Uterus (tissue), 3 donors: ENCODE measurements at regions not wholly inside any gene's neighbourhood (a gene's known extent, or its start where the extent isn't known, plus 50 kb on each side); places are given as distances from the start of the nearest gene placed in this dataset.

Experiments used
- DNase-seq, 2 donors: peaks; one replicate each; pipeline ENCODE4 v3.0.0-alpha.2; 2019 to 2020
- H3K27ac ChIP-seq, 2 donors: fragments of 200-600 bp; sonication (generic); 1 replicate in 1 of 2; 2 replicates in 1 of 2; pipeline ENCODE4 v1.5.1; 2016 to 2018
- H3K27me3 ChIP-seq, 2 donors: fragments of 200-600 bp; sonication (generic); one replicate each; pipeline ENCODE4 v1.5.1; 2018 to 2019; ENCODE audit warnings: control low read depth in 1 of 2
- H3K36me3 ChIP-seq, 2 donors: fragments of 200-600 bp; sonication (generic); one replicate each; pipeline ENCODE4 v1.5.1; 2019; ENCODE audit warnings: control low read depth in 1 of 2
- H3K4me1 ChIP-seq, 2 donors: fragments of 200-600 bp; sonication (generic); one replicate each; pipeline ENCODE4 v1.5.1; 2018 to 2019; ENCODE audit warnings: control low read depth in 1 of 2
- H3K4me3 ChIP-seq, 2 donors: fragments of 200-600 bp; sonication (generic); 1 replicate in 1 of 2; 2 replicates in 1 of 2; pipeline ENCODE4 v1.5.1; 2018 to 2019; ENCODE audit warnings: mild to moderate bottlenecking in 1 of 2
- H3K9me3 ChIP-seq, 2 donors: fragments of 200-600 bp; sonication (generic); one replicate each; pipeline ENCODE4 v1.5.1; 2019; ENCODE audit warnings: control low read depth in 1 of 2
- POLR2A ChIP-seq, 2 donors: fragments of 450-650 bp; IDR thresholded peaks; one replicate each; pipeline ENCODE4 v1.6.1; 2016; ENCODE audit warnings: antibody characterized with exemption in 2 of 2, mild to moderate bottlenecking in 1 of 2, moderate library complexity in 1 of 2
- intact Hi-C: fragments of 100-400 bp; cut with DNase I; formaldehyde crosslinking; loops from one replicate; pipeline ENCODE4 v1.15.1; 2023; ENCODE audit warnings: low total_unique reads
- TF ChIP-seq, protein P1 (sequence below), 4 experiments: fragments of 200-600 bp in 2 of 4; fragments of 450-650 bp in 2 of 4; sonication (generic) in 2 of 4; IDR thresholded peaks; one replicate each; pipeline ENCODE4 v1.5.1; 2016 to 2019; ENCODE audit warnings: antibody characterized with exemption in 4 of 4, mild to moderate bottlenecking in 2 of 4, moderate library complexity in 1 of 4
- donor health status: DM: yes; HTN: yes; CAD: no.

DNA sequence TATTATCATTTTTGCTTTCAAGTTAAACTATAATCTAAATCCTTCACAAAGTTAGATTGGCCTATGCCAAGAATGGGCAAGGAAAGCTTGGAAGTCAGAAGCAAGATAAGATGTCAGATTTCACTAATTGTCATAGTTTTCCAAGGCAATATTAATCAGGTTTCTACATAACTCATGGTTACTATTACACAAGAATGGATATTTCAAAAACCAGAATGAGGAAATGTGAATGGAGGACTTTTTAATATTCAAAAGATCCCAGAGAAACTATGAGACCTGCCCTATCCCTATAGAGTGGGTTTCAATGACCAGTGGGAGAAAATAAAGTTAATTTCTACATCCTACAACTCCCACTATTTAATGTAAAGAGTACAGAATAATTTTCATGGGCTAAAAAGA is 203.2 kb downstream of the CASP12 start:
- Histone ChIP-seq H3K9me3 (no peaks in the 10 kb centered on the region), H3K36me3 (no peaks in the 10 kb centered on the region), H3K4me1 (no peaks in the 10 kb centered on the region), H3K4me3 (no peak overlapping the region), H3K27ac (no peak overlapping the region), H3K27me3 (no peaks in the 10 kb centered on the region)
- intact Hi-C loops, result no loop called here
- no peak for DNase-seq
- TF ChIP-seq POLR2A (IDR thresholded peaks at IDR 0.05), result no peak
- TF ChIP-seq, protein P1, sequence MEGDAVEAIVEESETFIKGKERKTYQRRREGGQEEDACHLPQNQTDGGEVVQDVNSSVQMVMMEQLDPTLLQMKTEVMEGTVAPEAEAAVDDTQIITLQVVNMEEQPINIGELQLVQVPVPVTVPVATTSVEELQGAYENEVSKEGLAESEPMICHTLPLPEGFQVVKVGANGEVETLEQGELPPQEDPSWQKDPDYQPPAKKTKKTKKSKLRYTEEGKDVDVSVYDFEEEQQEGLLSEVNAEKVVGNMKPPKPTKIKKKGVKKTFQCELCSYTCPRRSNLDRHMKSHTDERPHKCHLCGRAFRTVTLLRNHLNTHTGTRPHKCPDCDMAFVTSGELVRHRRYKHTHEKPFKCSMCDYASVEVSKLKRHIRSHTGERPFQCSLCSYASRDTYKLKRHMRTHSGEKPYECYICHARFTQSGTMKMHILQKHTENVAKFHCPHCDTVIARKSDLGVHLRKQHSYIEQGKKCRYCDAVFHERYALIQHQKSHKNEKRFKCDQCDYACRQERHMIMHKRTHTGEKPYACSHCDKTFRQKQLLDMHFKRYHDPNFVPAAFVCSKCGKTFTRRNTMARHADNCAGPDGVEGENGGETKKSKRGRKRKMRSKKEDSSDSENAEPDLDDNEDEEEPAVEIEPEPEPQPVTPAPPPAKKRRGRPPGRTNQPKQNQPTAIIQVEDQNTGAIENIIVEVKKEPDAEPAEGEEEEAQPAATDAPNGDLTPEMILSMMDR (IDR thresholded peaks at IDR 0.05), result no peak

DNA sequence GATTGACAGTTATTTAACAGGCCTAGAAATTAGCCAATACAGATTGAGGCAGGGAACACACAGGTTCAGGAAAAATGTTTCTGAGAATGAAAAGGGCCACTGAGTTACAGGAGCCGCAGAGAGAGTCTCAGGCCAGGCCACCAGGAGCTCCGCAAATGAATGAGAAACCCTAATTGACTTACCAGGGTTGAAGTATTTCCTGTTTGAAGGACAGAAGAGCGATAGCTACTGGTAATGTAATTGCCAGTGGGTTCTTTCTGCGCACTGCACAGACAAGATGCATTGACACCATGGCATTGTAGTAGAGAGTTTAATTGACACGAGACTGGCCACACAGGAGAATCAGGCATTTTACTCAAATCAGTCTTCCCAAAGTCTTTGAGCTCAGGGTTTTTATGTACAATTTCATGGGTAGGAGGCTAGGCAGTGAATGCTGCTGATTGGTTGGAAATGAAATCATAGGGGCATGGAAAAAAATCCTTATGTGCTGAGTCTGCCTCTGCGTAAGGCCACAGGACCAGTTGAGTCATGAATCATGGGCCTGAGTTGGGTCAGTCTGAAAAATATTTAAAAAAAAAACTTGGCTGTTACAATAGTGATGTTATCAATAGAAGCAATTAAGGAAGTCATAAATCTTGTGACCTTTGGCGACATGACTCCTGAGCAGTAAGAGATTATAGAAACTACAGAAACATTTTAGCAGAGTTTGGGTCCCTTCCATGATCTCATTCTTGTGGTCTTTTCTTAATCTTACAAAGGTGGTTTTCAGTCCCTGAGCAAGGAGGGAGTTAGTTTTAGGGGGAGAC is 203.8 kb downstream of the CASP12 start:
- intact Hi-C loops, result no loop called here
- Histone ChIP-seq H3K4me1 (no peaks in the 10 kb centered on the region), H3K36me3 (no peaks in the 10 kb centered on the region), H3K4me3 (no peak overlapping the region), H3K9me3 (no peaks in the 10 kb centered on the region), H3K27me3 (no peaks in the 10 kb centered on the region), H3K27ac (no peak overlapping the region)
- DNase-seq, result no peak
- TF ChIP-seq, protein P1 (IDR thresholded peaks at IDR 0.05), result no peak
- no peak for TF ChIP-seq POLR2A (IDR thresholded peaks at IDR 0.05)

DNA sequence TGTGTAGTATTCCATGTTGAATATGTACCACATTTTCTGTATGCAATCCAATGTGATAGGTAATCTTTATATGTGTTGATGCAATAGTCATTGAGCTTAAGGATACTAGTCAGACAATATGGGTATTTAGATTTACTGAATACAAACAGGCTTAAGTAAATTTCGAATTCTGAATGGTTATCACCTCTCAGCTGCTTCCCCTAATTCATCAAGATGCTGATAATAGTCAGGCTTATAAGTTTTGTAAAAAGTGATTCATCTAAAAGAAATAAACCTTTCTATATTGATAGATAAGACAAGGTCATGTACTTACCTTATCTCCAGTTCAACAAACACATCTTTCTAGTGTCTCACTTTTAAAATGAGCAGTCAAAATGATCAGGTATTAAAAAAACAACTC is 205.5 kb downstream of the CASP12 start:
- no peak for TF ChIP-seq POLR2A (IDR thresholded peaks at IDR 0.05)
- TF ChIP-seq, protein P1 (IDR thresholded peaks at IDR 0.05), result no peak
- Histone ChIP-seq H3K27ac (no peak overlapping the region), H3K4me3 (no peak overlapping the region), H3K4me1 (no peaks in the 10 kb centered on the region), H3K9me3 (no peaks in the 10 kb centered on the region), H3K27me3 (no peaks in the 10 kb centered on the region), H3K36me3 (no peaks in the 10 kb centered on the region)
- DNase-seq, result no peak
- intact Hi-C loops, result no loop called here

DNA sequence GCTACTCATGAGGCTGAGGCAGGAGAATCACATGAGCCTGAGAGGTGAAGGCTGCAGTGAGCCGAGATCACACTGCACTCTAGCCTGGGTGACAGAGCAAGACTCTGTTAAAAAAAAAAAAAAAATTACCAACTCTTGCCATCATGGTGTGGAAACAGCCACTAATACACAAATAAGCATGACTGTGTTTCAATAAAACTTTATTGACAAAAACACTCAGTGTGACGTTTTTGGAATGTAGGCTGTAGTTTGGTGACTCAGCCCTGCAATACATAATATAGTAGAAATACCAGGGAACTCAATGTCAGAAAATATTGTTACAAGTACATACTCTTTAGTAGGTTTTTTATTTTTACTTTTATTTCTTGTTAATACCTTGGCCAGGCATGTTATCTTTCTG is 207.1 kb downstream of the CASP12 start:
- H3K4me3 ChIP-seq, result no peak overlapping the region
- no peak overlapping the region for H3K27ac ChIP-seq
- no peaks in the 10 kb centered on the region for H3K9me3 ChIP-seq
- TF ChIP-seq, protein P1 (IDR thresholded peaks at IDR 0.05), result no peak
- TF ChIP-seq POLR2A (IDR thresholded peaks at IDR 0.05), result no peak
- no peaks in the 10 kb centered on the region for H3K36me3 ChIP-seq
- intact Hi-C loops, result no loop called here
- no peaks in the 10 kb centered on the region for H3K27me3 ChIP-seq
- H3K4me1 ChIP-seq, result no peaks in the 10 kb centered on the region
- no peak for DNase-seq

DNA sequence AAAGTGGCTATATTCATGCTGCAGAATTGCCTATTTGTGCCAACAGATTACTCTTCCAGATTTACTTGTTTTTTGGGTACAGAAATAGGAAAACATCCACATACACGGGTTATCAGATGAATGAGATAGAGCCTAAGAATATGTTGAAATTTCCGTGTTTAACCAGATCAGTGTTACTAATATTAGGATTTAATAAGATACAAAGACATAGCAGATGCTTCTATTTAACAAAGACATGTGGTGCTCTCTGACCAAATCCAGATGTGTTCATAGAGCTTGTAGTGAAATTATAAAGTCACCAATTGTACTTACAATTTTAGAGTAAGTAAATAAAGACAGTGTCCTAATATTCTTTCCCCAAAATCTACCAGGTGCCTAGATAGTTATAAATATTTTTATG is 208.0 kb downstream of the CASP12 start:
- no peak overlapping the region for H3K4me3 ChIP-seq
- H3K9me3 ChIP-seq, result no peaks in the 10 kb centered on the region
- no peak overlapping the region for H3K27ac ChIP-seq
- H3K27me3 ChIP-seq, result no peaks in the 10 kb centered on the region
- TF ChIP-seq, protein P1 (IDR thresholded peaks at IDR 0.05), result no peak
- TF ChIP-seq POLR2A (IDR thresholded peaks at IDR 0.05), result no peak
- DNase-seq, result no peak
- intact Hi-C loops, result no loop called here
- H3K4me1 ChIP-seq, result no peaks in the 10 kb centered on the region
- no peaks in the 10 kb centered on the region for H3K36me3 ChIP-seq
